WTC11 (cell line): ENCODE measurements at regions not wholly inside any gene's neighbourhood (a gene's known extent, or its start where the extent isn't known, plus 50 kb on each side); places are given as distances from the start of the nearest gene placed in this dataset.

Experiments
- ATF3 ChIP-seq: sonication (generic); formaldehyde crosslinking; conservative IDR thresholded peaks from 2 replicates; pipeline ENCODE4 v1.8.1; 2022; ENCODE audit warnings: mild to moderate bottlenecking, missing genetic modification reagents
- CTCF ChIP-seq: fragments of 200-600 bp; IDR thresholded peaks from 2 replicates; pipeline ENCODE4 v1.8.0; 2022; ENCODE audit warnings: antibody characterized with exemption

GRCh38 chr1:65039508-65039907, 73.2 kb upstream of the JAK1 start:
- TF ChIP-seq CTCF (no peak), ATF3 (CRISPR knock-in tag) (no peak)
